ENCODE measurements at regions not wholly inside any gene's neighbourhood (a gene's known extent, or its start where the extent isn't known, plus 50 kb on each side); places are given as distances from the start of the nearest gene placed in this dataset.

GRCh38 chr17:6177941-6178694 lies 107.9 kb downstream of the WSCD1 start:
- ChIA-PET CTCF (no interaction called here), POLR2A (ENCODE audit: unreplicated experiment) (no interaction called here)
- Histone ChIP-seq H3K9me2 (ENCODE audit: insufficient read depth) (no peaks in the 10 kb centered on the region), H3K79me2 (ENCODE audit: low read depth) (no peaks in the 10 kb centered on the region), H3K27ac (no peak overlapping the region), H3K27me3 (ENCODE audit: insufficient read depth, low read depth) (peaks cover 79% of the 10 kb centered on the region), H3K4me3 (no peak overlapping the region), H3K4me2 (no peak overlapping the region), H4K20me1 (ENCODE audit: insufficient read depth) (no peaks in the 10 kb centered on the region; the same call in 1 of the 2 replicates), H3K36me3 (ENCODE audit: low read depth) (no peaks in the 10 kb centered on the region), H3K4me1 (replicated peaks; ENCODE audit: insufficient read depth) (no peaks in the 10 kb centered on the region), H2AFZ (no peak overlapping the region), H3F3A (ENCODE audit: insufficient read depth, low read depth) (no peaks in the 10 kb centered on the region), H3K9me3 (ENCODE audit: insufficient read depth, low read depth) (no peaks in the 10 kb centered on the region)
- no TSS peak for BruUV-seq (replicated peaks)
- TF ChIP-seq EZH2 (IDR thresholded peaks at IDR 0.05; ENCODE audit: low read depth) (no peak), CTCF (conservative IDR thresholded peaks at IDR 0.05) (no peak)
- DNase-seq, result no peak
- intact Hi-C loops (cut with micrococcal nuclease; ENCODE audit: unreplicated experiment), result no loop called here
